DOHH2 (cell line): ENCODE measurements at regions not wholly inside any gene's neighbourhood (a gene's known extent, or its start where the extent isn't known, plus 50 kb on each side); places are given as distances from the start of the nearest gene placed in this dataset.

Source experiments
- H3F3A ChIP-seq: fragments of 200-600 bp; sonication (generic), shearing (Covaris generic); 2 replicates; pipeline ENCODE4 v1.6.0; 2016; ENCODE audit warnings: antibody characterized with exemption, mild to moderate bottlenecking; ENCODE audit not compliant: control insufficient read depth, insufficient read depth
- H3K27ac ChIP-seq: fragments of 200-600 bp; sonication (generic); 2 replicates; pipeline ENCODE4 v1.5.1; 2014; ENCODE audit warnings: low read depth, mild to moderate bottlenecking, low read length, moderate library complexity
- H3K27me3 ChIP-seq: fragments of 200-600 bp; sonication (generic); 2 replicates; pipeline ENCODE4 v1.6.1; 2014; ENCODE audit warnings: mild to moderate bottlenecking, low read length, mixed read lengths; ENCODE audit not compliant: control insufficient read depth
- H3K36me3 ChIP-seq: fragments of 200-600 bp; sonication (generic); 2 replicates; pipeline ENCODE4 v1.6.1; 2014; ENCODE audit warnings: mild to moderate bottlenecking, low read length, moderate library complexity, mixed read lengths; ENCODE audit not compliant: control insufficient read depth
- H3K4me1 ChIP-seq: fragments of 200-600 bp; sonication (generic); 2 replicates; pipeline ENCODE4 v1.6.1; 2014; ENCODE audit warnings: mild to moderate bottlenecking, low read length, mixed read lengths; ENCODE audit not compliant: control insufficient read depth
- H3K4me2 ChIP-seq: fragments of 200-600 bp; sonication (generic); 2 replicates; pipeline ENCODE4 v1.6.0; 2014; ENCODE audit warnings: mild to moderate bottlenecking, low read length, moderate library complexity
- H3K4me3 ChIP-seq: fragments of 200-600 bp; sonication (generic); 2 replicates; pipeline ENCODE4 v1.5.1; 2014; ENCODE audit warnings: mild to moderate bottlenecking, low read length, mixed read lengths
- H3K79me2 ChIP-seq: fragments of 200-600 bp; sonication (generic); 2 replicates; pipeline ENCODE4 v1.6.1; 2014; ENCODE audit warnings: mild to moderate bottlenecking, low read length, mixed read lengths; ENCODE audit not compliant: control insufficient read depth
- H3K9me2 ChIP-seq: fragments of 200-600 bp; sonication (generic); replicated peaks from 2 replicates; pipeline ENCODE4 v1.6.1; 2014; ENCODE audit warnings: mild to moderate bottlenecking, low read length, mixed read lengths; ENCODE audit not compliant: control insufficient read depth
- H3K9me3 ChIP-seq: fragments of 200-600 bp; sonication (generic); 2 replicates; pipeline ENCODE4 v1.6.1; 2014; ENCODE audit warnings: antibody characterized with exemption, low read length, mixed read lengths; ENCODE audit not compliant: control insufficient read depth, insufficient read depth
- H4K20me1 ChIP-seq: fragments of 200-600 bp; sonication (generic); 2 replicates; pipeline ENCODE4 v1.6.0; 2014; ENCODE audit warnings: low read depth, mild to moderate bottlenecking, antibody characterized with exemption, low read length, moderate library complexity; ENCODE audit not compliant: control insufficient read depth, insufficient read depth
- EZH2phosphoT487 ChIP-seq: fragments of 200-600 bp; sonication (generic); IDR thresholded peaks from 2 replicates; pipeline ENCODE4 v1.6.1; 2017; ENCODE audit warnings: borderline replicate concordance, mild to moderate bottlenecking, antibody characterized with exemption, low read length, moderate library complexity, mixed read lengths
- TF ChIP-seq, protein P1 (sequence below): fragments of 200-600 bp; sonication (generic); IDR thresholded peaks from one replicate; pipeline ENCODE4 v1.5.1; 2014; ENCODE audit warnings: antibody characterized with exemption, mild to moderate bottlenecking, low read depth, low read length; ENCODE audit not compliant: poor library complexity, severe bottlenecking

DNA sequence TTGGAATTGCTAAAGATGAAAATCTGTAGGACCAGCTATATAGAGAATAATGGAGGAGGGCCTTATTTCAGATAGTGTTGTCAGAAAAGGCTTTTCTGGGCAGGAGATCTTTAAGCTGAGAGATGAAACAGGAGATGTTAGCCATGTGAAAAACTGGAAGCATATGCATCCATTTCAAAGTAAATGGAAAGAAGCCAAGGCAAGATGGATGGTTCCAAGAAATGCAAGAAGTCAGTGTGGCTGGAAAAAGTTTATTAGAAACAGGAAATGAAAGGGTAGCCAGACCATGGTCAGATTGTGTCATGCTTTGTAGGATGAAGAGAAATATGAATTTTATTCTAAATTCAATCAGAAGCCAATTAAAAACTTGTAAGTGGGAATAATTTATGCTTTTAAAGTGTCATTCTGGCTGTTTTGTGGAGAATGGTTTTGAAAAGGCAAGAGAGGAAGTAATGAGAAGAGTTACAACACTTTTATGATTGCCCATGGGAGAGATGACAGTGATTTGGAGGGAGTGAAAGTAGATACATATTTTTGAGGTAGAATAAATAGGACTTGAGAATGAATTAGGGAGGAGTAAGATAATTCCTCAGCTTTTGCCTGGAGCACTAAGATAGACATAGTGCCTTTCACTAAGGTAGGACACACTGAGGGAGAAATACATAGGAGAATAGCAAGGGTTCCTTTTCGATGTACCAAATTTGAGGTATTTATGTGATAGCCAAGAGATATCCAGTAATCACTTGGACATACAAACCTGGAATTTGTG is 620.1 kb downstream of the HTR1B start:
- no peak overlapping the region for H3K4me2 ChIP-seq
- H3K4me1 ChIP-seq = no peaks in the 10 kb centered on the region
- TF ChIP-seq EZH2phosphoT487 = no peak
- TF ChIP-seq, protein P1, sequence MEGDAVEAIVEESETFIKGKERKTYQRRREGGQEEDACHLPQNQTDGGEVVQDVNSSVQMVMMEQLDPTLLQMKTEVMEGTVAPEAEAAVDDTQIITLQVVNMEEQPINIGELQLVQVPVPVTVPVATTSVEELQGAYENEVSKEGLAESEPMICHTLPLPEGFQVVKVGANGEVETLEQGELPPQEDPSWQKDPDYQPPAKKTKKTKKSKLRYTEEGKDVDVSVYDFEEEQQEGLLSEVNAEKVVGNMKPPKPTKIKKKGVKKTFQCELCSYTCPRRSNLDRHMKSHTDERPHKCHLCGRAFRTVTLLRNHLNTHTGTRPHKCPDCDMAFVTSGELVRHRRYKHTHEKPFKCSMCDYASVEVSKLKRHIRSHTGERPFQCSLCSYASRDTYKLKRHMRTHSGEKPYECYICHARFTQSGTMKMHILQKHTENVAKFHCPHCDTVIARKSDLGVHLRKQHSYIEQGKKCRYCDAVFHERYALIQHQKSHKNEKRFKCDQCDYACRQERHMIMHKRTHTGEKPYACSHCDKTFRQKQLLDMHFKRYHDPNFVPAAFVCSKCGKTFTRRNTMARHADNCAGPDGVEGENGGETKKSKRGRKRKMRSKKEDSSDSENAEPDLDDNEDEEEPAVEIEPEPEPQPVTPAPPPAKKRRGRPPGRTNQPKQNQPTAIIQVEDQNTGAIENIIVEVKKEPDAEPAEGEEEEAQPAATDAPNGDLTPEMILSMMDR = no peak
- H3K79me2 ChIP-seq = no peaks in the 10 kb centered on the region
- H3K27me3 ChIP-seq = no peaks in the 10 kb centered on the region
- H3K9me3 ChIP-seq = no peaks in the 10 kb centered on the region
- H3K9me2 ChIP-seq = no peaks in the 10 kb centered on the region
- no peaks in the 10 kb centered on the region for H4K20me1 ChIP-seq
- no peak overlapping the region for H3K4me3 ChIP-seq
- no peaks in the 10 kb centered on the region for H3F3A ChIP-seq
- no peaks in the 10 kb centered on the region for H3K36me3 ChIP-seq
- H3K27ac ChIP-seq = no peak overlapping the region

DNA sequence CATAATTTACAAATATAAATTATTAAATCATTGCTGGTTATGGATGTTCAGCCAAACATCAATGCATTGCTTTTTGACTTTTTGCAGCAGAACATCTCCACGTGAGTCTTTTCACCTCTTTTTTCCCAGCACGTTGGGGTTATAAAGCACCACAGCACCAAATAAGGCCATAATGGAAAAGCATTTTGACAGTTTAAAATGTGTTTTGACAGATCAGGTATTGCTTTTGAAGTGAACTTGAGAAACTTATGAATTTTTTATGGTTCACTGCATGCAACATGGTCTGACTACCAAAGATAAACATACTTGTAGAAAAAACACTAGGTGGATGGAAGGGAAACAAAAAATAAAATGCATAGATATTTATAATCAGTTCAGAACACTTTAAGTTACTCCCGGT is 622.4 kb downstream of the HTR1B start:
- no peaks in the 10 kb centered on the region for H3K9me3 ChIP-seq
- H3K27ac ChIP-seq = no peak overlapping the region
- no peaks in the 10 kb centered on the region for H3K9me2 ChIP-seq
- H3K79me2 ChIP-seq = no peaks in the 10 kb centered on the region
- TF ChIP-seq EZH2phosphoT487 = no peak
- TF ChIP-seq, protein P1 = no peak
- no peaks in the 10 kb centered on the region for H3F3A ChIP-seq
- no peaks in the 10 kb centered on the region for H4K20me1 ChIP-seq
- no peaks in the 10 kb centered on the region for H3K27me3 ChIP-seq
- no peak overlapping the region for H3K4me3 ChIP-seq
- H3K4me1 ChIP-seq = no peaks in the 10 kb centered on the region
- no peaks in the 10 kb centered on the region for H3K36me3 ChIP-seq
- H3K4me2 ChIP-seq = no peak overlapping the region

DNA sequence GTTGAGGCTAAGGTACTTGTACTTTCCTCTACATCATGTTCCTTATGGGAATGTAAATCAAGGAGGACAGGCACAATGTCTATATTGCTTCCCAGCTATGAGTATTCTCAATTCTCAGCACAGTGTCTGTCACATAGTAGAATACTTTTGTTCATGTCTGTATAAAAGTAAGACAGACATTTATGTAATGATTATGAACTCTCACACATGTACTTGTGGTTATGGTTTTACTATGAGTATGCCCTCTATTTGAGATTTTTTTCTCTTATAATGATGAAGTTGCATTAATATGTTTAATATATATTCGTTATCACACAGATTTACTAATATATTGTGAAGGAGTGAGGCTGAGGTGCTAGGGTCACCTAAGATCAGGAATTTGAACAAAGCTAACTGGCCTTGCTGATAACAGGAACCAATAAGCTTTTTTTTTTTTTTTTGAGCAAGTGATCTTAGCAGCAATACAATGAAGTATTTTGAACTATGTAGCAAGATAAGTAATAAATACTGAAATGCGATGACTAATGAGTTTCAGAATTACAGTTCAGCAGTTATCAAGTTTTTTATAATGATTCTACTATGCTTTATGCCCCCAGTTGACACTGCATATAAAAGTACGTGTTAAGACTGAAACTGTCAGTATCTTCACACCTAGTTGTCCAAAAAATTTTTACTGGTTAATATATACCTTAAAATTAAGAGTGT is 623.1 kb downstream of the HTR1B start:
- no peak overlapping the region for H3K4me2 ChIP-seq
- H3K27ac ChIP-seq = no peak overlapping the region
- no peak overlapping the region for H3K4me3 ChIP-seq
- no peaks in the 10 kb centered on the region for H3K36me3 ChIP-seq
- H3K9me2 ChIP-seq = no peaks in the 10 kb centered on the region
- H3K27me3 ChIP-seq = no peaks in the 10 kb centered on the region
- H4K20me1 ChIP-seq = no peaks in the 10 kb centered on the region
- H3K9me3 ChIP-seq = no peaks in the 10 kb centered on the region
- H3K79me2 ChIP-seq = no peaks in the 10 kb centered on the region
- no peak for TF ChIP-seq EZH2phosphoT487
- TF ChIP-seq, protein P1 = no peak
- no peaks in the 10 kb centered on the region for H3F3A ChIP-seq
- H3K4me1 ChIP-seq = no peaks in the 10 kb centered on the region
